ENCODE measurements at regions not wholly inside any gene's neighbourhood (a gene's known extent, or its start where the extent isn't known, plus 50 kb on each side); places are given as distances from the start of the nearest gene placed in this dataset.

DNA sequence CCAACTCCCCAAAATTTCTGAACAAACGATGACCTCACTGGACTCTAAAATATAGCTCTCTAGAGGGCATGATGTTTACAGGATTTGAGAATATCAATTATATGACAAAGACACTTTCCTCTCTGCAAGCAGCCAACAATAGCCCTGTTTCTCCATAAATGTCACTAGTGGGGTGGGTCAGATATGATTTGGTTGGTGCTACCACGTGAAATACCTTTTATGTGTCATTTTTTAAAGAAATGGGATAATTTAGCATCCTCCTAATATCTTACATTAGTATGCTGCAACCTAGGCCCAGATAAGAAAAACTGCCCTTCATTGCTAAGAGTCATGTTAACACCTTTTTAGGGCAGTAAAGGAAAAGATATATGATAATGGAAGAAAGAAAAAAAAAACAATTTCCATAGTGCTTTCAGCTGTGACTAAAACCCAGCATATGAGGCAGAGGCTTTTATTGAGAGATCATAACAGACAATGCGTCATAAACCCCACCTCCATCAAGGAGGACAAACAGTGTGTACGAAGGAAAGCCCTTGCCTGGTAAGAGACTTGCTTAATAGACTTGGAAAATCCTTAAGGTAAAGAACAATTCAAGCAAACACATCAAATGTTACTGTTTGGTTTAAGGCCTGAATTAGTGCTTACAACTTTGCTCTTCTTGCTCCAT lies 372.4 kb upstream of the PAPPA start:
- intact Hi-C loops (cut with DNase I): no loop called here
- Histone ChIP-seq H3K27ac (no peak overlapping the region), H3K36me3 (no peaks in the 10 kb centered on the region), H3K4me3 (no peak overlapping the region), H3K27me3 (no peaks in the 10 kb centered on the region), H3K4me1 (ENCODE audit: insufficient read depth) (no peaks in the 10 kb centered on the region), H3K9me3 (no peaks in the 10 kb centered on the region)
- no peak for TF ChIP-seq CTCF (IDR thresholded peaks at IDR 0.05)
- no peak for TF ChIP-seq EP300 (IDR thresholded peaks at IDR 0.05)
- no peak for TF ChIP-seq POLR2A (IDR thresholded peaks at IDR 0.05)
- DNase-seq: no peak
- WGBS, 3 donors: 59 to 74% (median 60%) methylated on average over 4 of the region's 4 CpGs

- WGBS, 3 donors: 32 to 37% (median 33%) methylated on average over 2 of the region's 2 CpGs
- intact Hi-C loops (cut with DNase I): no loop called here
- no peak overlapping the region for H3K27ac ChIP-seq
- no peaks in the 10 kb centered on the region for H3K9me3 ChIP-seq
- no peak for DNase-seq
- no peaks in the 10 kb centered on the region for H3K4me1 ChIP-seq (ENCODE audit: insufficient read depth)
- H3K36me3 ChIP-seq: no peaks in the 10 kb centered on the region
- H3K4me3 ChIP-seq: no peak overlapping the region
- TF ChIP-seq CTCF (IDR thresholded peaks at IDR 0.05) (no peak), EP300 (IDR thresholded peaks at IDR 0.05) (no peak), POLR2A (IDR thresholded peaks at IDR 0.05) (no peak)
- no peaks in the 10 kb centered on the region for H3K27me3 ChIP-seq
Observed at GRCh38 chr9:115786321-115786720, 367.3 kb upstream of the PAPPA start.

GRCh38 chr9:115790520-115790919 lies 363.1 kb upstream of the PAPPA start:
- Histone ChIP-seq H3K27ac (no peak overlapping the region), H3K4me3 (no peak overlapping the region), H3K36me3 (no peaks in the 10 kb centered on the region), H3K4me1 (ENCODE audit: insufficient read depth) (no peaks in the 10 kb centered on the region), H3K9me3 (no peaks in the 10 kb centered on the region), H3K27me3 (no peaks in the 10 kb centered on the region)
- intact Hi-C loops (cut with DNase I): no loop called here
- DNase-seq: no peak
- WGBS, 3 donors: 40 to 55% (median 50%) methylated on average over 6 of the region's 6 CpGs
- TF ChIP-seq POLR2A (IDR thresholded peaks at IDR 0.05): no peak
- no peak for TF ChIP-seq EP300 (IDR thresholded peaks at IDR 0.05)
- no peak for TF ChIP-seq CTCF (IDR thresholded peaks at IDR 0.05)

DNA sequence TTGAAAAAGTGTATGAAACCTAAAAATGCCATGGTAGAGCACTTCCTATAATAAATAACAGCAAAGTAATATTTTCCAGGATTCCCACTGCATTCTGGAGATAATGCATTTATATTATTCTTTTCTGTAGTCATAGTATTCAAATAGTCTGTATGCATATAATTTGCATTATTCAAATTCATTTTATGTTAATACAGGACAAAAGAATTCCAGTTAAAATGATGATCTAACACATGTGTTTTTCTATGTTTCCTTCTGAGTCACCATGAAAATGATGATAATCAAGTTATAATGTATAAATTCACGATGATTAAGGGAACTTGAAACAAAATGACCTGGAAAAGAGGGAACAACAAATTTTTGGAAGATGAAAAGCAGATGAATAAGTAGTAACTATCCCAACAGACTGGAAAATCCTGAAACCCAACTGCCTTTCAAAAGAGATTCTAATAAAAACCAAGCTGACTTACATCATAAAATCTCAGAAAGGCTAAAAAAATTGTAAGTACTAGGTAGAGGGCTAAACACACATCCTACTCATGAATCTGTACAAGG lies 358.6 kb upstream of the PAPPA start:
- intact Hi-C loops (cut with DNase I): no loop called here
- Histone ChIP-seq H3K9me3 (no peaks in the 10 kb centered on the region), H3K4me1 (ENCODE audit: insufficient read depth) (no peaks in the 10 kb centered on the region), H3K27ac (no peak overlapping the region), H3K4me3 (no peak overlapping the region), H3K36me3 (no peaks in the 10 kb centered on the region), H3K27me3 (no peaks in the 10 kb centered on the region)
- no peak for DNase-seq
- 49 to 55% (median 51%) methylated on average over 1 of the region's 1 CpG for WGBS, 3 donors
- TF ChIP-seq CTCF (IDR thresholded peaks at IDR 0.05) (no peak), EP300 (IDR thresholded peaks at IDR 0.05) (no peak), POLR2A (IDR thresholded peaks at IDR 0.05) (no peak)
